Calu3 (cell line): ENCODE measurements at regions not wholly inside any gene's neighbourhood (a gene's known extent, or its start where the extent isn't known, plus 50 kb on each side); places are given as distances from the start of the nearest gene placed in this dataset.
"Not testable (repeated sequence)": the region's sequence is repeated elsewhere in the genome, so short reads cannot be mapped to it uniquely, and the experiment has no call there.

Experiments
- BruUV-seq: library from RNA; stranded (reverse); fragments of 400-500 nt; replicated peaks from 2 replicates; lab custom pipeline; 2021; lab: Mats Ljungman, UMichigan
- CTCF ChIA-PET: fragments of 300-600 bp; sonication (Branson Sonifier 250); formaldehyde crosslinking; loops from one replicate; lab custom pipeline; 2022; ENCODE audit warnings: antibody characterized with exemption; lab: Charles Lee
- DNase-seq: peaks from one replicate; pipeline ENCODE4 v3.0.0; 2022
- H3K27ac Mint-ChIP-seq: one replicate; pipeline ENCODE4 v1.8.0; 2022; ENCODE audit warnings: mixed read lengths; ENCODE audit not compliant: unreplicated experiment
- H3K27me3 Mint-ChIP-seq: one replicate; pipeline ENCODE4 v1.8.0; 2022; ENCODE audit warnings: mixed read lengths; ENCODE audit not compliant: unreplicated experiment
- H3K36me3 Mint-ChIP-seq: one replicate; pipeline ENCODE4 v1.8.0; 2022; ENCODE audit warnings: mild to moderate bottlenecking, moderate library complexity, mixed read lengths; ENCODE audit not compliant: insufficient read depth, unreplicated experiment
- H3K4me1 Mint-ChIP-seq: one replicate; pipeline ENCODE4 v1.8.0; 2022; ENCODE audit warnings: mild to moderate bottlenecking, low read depth, mixed read lengths; ENCODE audit not compliant: unreplicated experiment
- H3K4me3 Mint-ChIP-seq: one replicate; pipeline ENCODE4 v1.8.0; 2022; ENCODE audit warnings: mild to moderate bottlenecking, low read depth, moderate library complexity, mixed read lengths; ENCODE audit not compliant: unreplicated experiment
- H3K9me3 Mint-ChIP-seq: one replicate; pipeline ENCODE4 v1.8.0; 2022; ENCODE audit warnings: low read depth, mixed read lengths; ENCODE audit not compliant: unreplicated experiment
- intact Hi-C: fragments of 100-400 bp; cut with micrococcal nuclease; formaldehyde crosslinking; loops from one replicate; pipeline ENCODE4 v1.10.0; 2022; ENCODE audit not compliant: unreplicated experiment

DNA sequence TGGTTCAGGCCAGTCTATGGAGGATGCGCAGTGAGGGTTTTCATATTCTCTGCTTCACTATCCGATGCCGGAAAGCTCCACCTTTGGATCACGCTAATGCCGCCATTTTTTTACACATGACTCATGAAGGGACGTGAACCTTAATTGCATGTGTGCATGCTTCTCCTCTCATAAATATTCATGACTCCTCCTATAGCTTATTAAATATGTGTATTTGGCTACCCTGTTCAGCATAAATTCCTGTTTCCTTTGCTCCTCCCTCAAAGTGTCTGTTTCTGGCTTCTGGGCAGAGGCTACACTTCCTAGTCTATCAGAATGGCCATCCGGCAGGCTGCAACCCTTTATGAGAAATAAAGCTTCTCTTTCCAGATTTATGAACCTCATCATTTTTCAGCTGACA is 1890.8 kb downstream of the KHDRBS2 start:
- H3K9me3 Mint-ChIP-seq, BruUV-seq, DNase-seq, H3K27me3 Mint-ChIP-seq, H3K36me3 Mint-ChIP-seq, H3K27ac Mint-ChIP-seq, H3K4me1 Mint-ChIP-seq, CTCF ChIA-PET, H3K4me3 Mint-ChIP-seq, intact Hi-C loops: not testable (repeated sequence)

DNA sequence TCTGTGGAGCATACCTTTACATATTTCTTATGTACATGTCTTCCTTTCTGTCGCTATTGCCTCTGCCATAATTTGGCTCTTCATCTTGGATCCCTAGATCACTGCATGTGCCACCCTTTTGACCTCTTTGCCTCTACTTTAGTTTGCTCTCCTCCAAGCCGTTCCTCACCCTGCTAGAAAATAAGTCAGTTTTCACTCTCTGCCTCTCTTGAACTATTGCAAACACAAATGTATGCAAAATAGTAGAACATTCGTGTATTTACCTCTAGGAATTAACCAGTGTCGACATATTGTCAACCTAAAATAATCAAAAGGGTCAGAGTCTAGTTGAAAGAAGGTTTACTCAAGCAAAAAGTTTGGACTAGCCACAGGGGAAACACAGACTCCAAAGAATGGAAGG is 1893.1 kb downstream of the KHDRBS2 start:
- H3K9me3 Mint-ChIP-seq, BruUV-seq, H3K36me3 Mint-ChIP-seq, H3K27me3 Mint-ChIP-seq, intact Hi-C loops, H3K27ac Mint-ChIP-seq, CTCF ChIA-PET, H3K4me3 Mint-ChIP-seq, DNase-seq, H3K4me1 Mint-ChIP-seq: not testable (repeated sequence)

DNA sequence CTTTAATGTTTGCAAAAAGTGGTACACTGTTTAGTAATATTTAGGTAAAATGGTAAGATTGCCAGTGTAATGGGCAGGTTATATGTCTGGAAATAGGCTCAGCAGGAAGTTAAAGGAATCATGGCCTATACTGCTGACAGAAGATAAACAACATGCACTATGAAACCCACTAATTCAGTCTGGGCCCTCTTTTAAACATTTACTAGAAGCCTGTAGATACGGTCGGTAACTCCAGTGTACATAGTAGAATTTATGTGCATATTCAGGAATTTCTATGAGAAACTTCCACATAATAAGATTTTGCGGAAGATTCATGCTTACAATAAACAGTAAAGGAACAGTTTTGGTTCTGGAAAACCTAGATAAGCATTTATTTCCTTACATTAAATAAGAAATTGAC is 1896.9 kb downstream of the KHDRBS2 start:
- H3K36me3 Mint-ChIP-seq, DNase-seq, BruUV-seq, CTCF ChIA-PET, H3K27ac Mint-ChIP-seq, H3K4me3 Mint-ChIP-seq, intact Hi-C loops, H3K9me3 Mint-ChIP-seq, H3K27me3 Mint-ChIP-seq, H3K4me1 Mint-ChIP-seq: not testable (repeated sequence)

DNA sequence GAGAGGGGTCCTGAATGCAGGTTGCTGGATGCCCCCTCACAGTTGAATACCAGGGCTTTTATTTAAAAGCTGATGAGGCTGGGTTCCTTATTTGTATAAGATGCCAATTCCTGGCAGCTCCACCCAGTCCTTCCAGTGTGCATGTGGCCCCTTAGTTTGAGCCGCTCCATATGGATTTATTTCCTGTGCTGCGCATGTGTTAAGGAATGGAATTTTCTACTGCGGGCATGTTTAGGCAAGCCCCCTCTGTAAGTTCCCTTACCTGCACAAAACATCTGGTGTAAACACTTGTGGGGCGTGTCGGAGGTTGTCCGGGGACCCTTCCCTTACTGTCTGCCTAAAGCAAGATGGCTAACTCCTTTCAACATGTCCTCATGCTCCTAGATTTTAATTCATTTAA is 1901.4 kb downstream of the KHDRBS2 start:
- intact Hi-C loops, H3K36me3 Mint-ChIP-seq, DNase-seq, H3K4me3 Mint-ChIP-seq, CTCF ChIA-PET, BruUV-seq, H3K27ac Mint-ChIP-seq, H3K4me1 Mint-ChIP-seq, H3K9me3 Mint-ChIP-seq, H3K27me3 Mint-ChIP-seq: not testable (repeated sequence)

DNA sequence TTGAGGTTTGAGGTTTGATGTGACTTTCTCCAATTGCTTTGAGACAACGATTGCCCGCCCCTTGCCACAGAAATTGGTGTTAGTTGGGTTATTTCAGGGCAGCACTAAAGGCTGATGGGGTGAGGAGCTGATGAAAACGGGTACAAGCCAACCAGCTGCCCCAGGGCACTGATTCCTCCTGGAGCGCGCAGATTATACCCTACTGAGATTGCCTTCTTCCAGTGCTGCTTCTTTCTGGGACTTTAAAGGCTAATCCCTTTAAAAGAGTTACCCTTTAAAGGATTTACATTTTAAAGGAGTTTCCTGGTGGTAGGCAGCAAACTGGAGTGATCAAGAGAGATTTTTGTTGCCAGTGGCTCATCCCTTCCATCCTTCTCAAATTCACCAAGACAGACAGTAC is 1903.3 kb downstream of the KHDRBS2 start:
- H3K9me3 Mint-ChIP-seq, DNase-seq, H3K27ac Mint-ChIP-seq, H3K36me3 Mint-ChIP-seq, intact Hi-C loops, CTCF ChIA-PET, H3K27me3 Mint-ChIP-seq, BruUV-seq, H3K4me3 Mint-ChIP-seq, H3K4me1 Mint-ChIP-seq: not testable (repeated sequence)

DNA sequence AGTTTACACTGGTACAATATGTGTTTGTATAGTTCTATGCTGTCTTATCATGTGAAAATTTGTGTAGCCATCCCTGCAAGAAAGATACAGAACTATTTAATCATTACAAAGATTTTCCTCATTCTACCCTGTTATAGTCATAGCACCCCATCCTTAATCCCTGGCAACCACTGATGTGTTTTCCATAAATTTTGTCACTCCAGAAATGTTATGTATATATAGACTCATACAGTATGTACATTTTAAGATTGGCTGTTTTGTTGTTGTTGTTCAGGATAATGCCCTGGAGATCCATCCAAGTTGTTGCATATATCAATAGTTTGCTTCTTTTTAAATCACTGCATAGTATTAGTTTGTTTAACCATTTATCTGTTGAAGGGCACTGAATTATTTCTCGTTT is 1911.9 kb downstream of the KHDRBS2 start:
- H3K27me3 Mint-ChIP-seq, H3K27ac Mint-ChIP-seq, H3K4me3 Mint-ChIP-seq, H3K4me1 Mint-ChIP-seq, DNase-seq, BruUV-seq, intact Hi-C loops, H3K36me3 Mint-ChIP-seq: not testable (repeated sequence)
- H3K9me3 Mint-ChIP-seq: peaks cover 16% of the 10 kb centered on the region
- CTCF ChIA-PET: interaction anchor here (0.7 kb wide), 1 partner anchor 107 kb away, joined by 4 read pairs; no protein-coding TSS in a partner anchor

DNA sequence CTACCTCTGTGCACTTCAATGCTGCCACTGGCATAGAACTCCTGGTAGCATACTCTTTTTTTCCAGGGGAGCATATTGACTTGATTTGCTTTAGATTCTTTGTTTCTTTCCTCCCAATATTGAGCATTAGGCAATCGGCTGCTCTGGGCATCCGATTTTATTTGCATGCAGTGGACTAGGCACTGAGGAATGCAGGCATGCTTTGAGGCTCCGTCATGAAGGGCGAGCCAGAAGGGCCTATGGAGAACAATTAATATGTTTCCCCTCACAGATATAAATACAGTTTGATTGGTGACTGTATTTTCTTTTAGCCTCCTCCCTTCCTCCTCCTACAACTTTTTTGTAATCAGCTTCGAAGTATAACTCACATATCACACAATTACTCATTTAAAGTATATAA is 1918.2 kb downstream of the KHDRBS2 start:
- not testable (repeated sequence) for H3K27ac Mint-ChIP-seq, H3K27me3 Mint-ChIP-seq, H3K4me1 Mint-ChIP-seq

DNA sequence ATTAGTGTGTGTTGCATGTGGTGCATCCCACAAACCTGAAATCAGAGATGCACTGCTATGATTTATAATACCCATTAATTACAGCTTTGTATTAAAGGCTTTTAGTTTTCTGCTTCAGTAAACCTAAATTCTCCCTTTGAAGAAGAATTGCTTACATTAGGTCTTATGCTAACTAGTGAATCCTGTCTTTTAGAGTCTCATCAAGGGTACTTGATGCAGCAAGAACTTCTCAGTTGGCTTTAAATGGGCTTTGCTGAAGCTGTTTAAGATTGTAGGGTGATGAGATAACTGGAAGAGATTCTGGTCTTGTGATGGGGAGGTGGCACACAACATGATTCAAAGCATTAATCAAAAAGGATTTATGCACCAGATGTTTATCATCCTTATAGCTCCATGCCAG is 1920.1 kb downstream of the KHDRBS2 start:
- H3K27ac Mint-ChIP-seq, DNase-seq, BruUV-seq, H3K9me3 Mint-ChIP-seq, intact Hi-C loops, H3K4me1 Mint-ChIP-seq, CTCF ChIA-PET, H3K36me3 Mint-ChIP-seq, H3K4me3 Mint-ChIP-seq, H3K27me3 Mint-ChIP-seq: not testable (repeated sequence)

More for the DNA sequence above, 1918.2 kb downstream of the KHDRBS2 start:
- intact Hi-C loops, H3K36me3 Mint-ChIP-seq, BruUV-seq, CTCF ChIA-PET, H3K4me3 Mint-ChIP-seq, DNase-seq: not testable (repeated sequence)
- H3K9me3 Mint-ChIP-seq: peaks cover 12% of the 10 kb centered on the region

DNA sequence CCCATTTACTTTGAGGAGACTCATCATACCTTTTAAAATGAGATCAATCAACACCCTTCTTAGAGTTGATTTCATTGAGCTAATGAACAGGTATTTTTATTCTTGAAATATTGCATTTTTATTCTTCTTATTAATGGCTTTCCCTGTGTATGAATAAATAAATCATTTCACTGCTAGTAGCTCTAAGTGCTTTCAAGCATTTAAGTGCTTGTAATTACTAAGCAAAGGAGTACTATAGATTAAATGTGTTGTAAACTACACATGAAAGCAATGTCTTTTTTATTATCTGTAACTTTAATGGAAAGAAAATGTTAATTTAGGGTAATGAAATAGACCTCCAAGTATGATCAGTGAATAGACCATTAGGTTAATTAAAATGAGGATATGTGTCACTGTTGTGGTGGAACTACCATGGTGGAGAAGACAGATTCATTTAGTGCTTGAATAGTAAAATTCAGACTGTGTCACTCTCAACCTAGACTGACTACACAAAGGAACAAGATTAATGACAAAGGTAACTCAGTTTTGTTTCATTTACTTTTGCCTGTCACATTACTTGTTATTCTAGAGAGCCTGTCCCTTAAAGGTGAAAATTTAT is 1943.5 kb downstream of the KHDRBS2 start:
- DNase-seq, H3K4me1 Mint-ChIP-seq, intact Hi-C loops, H3K27ac Mint-ChIP-seq, H3K9me3 Mint-ChIP-seq, CTCF ChIA-PET, H3K4me3 Mint-ChIP-seq, BruUV-seq, H3K27me3 Mint-ChIP-seq, H3K36me3 Mint-ChIP-seq: not testable (repeated sequence)

DNA sequence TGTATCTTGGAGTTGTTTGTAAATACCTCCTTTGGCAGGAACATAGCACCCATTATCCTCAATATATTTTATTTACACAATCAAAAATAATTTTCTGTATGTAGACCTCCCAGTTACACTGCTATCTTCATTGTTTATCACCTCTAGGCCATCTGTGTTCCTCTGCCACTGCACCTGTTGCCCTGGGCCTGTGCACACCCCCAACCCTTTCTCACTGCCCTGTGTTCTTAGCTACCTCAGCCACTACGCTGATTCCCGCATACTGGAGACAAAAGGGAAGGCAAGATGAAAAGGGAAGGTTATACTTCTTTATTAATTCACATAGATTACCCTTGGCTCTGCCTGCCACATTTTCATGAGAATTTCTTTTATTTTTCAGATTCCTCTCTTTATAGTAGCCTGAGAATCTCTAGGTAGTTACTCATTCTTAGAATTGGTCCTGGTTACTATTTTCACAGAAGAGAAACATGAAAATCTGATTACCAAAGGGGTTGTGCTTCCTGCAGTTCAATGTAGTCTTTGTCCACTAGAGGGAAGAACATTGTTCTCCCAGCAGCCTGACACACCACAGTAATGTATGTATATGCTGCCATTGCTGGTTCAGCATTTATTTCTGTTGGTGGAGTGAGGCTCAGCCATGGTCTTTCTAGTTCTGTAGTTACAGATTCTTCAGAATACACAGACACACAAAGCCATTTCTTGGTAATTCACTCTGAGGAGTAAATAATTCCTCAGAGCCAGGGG is 1947.5 kb downstream of the KHDRBS2 start:
- H3K27me3 Mint-ChIP-seq, BruUV-seq, H3K9me3 Mint-ChIP-seq, CTCF ChIA-PET, H3K4me1 Mint-ChIP-seq, H3K36me3 Mint-ChIP-seq, DNase-seq, intact Hi-C loops, H3K4me3 Mint-ChIP-seq, H3K27ac Mint-ChIP-seq: not testable (repeated sequence)
